CD4-positive, alpha-beta T cell (primary cell): ENCODE measurements at regions not wholly inside any gene's neighbourhood (a gene's known extent, or its start where the extent isn't known, plus 50 kb on each side); places are given as distances from the start of the nearest gene placed in this dataset.
A peak's percentile ranks its signal among the peaks of the same experiment; 100 is the strongest.

ENCODE experiments used
- ATAC-seq: fragments of 200-7000 bp; cut with Tn5 transposase; one replicate; pipeline ENCODE4 v1.10.0; 2022; ENCODE audit warnings: mild to moderate bottlenecking; ENCODE audit not compliant: poor library complexity
- CTCF ChIA-PET: fragments of 350-600 bp; sonication (Branson Sonifier 250); formaldehyde crosslinking; loops from one replicate; lab custom pipeline; 2021; ENCODE audit warnings: antibody characterized with exemption, inconsistent platforms; lab: Charles Lee
- POLR2A ChIA-PET: fragments of 350-600 bp; sonication (Branson Sonifier 250); formaldehyde crosslinking; loops from one replicate; lab custom pipeline; 2021; ENCODE audit warnings: antibody characterized with exemption, inconsistent platforms; lab: Charles Lee
- DNase-seq, 14 experiments: peaks; one replicate each; pipeline ENCODE4 v3.0.0-alpha.2; 2013 to 2020; ENCODE audit warnings: mixed read lengths in 2 of 14
- H3K27ac ChIP-seq, 2 donors: one replicate each; pipeline versions ENCODE4 v1.5.1 to v1.7.0; 2013; ENCODE audit warnings: low read length in 2 of 2, low read depth in 1 of 2, mild to moderate bottlenecking in 1 of 2
- H3K27me3 ChIP-seq, 2 experiments: 1 replicate in 1 of 2; 2 replicates in 1 of 2; pipeline versions ENCODE4 v1.6.1 to v1.7.0; 2013; ENCODE audit warnings: low read length in 2 of 2, control low read depth in 1 of 2, mild to moderate bottlenecking in 1 of 2, moderate library complexity in 1 of 2; ENCODE audit not compliant: insufficient read depth in 2 of 2, control insufficient read depth in 1 of 2
- H3K36me3 ChIP-seq: one replicate; pipeline ENCODE4 v1.6.1; 2013; ENCODE audit warnings: low read length, control low read depth; ENCODE audit not compliant: insufficient read depth
- H3K4me1 ChIP-seq: one replicate; pipeline ENCODE4 v1.6.1; 2013; ENCODE audit warnings: low read length, control low read depth; ENCODE audit not compliant: insufficient read depth
- H3K4me3 ChIP-seq: one replicate; pipeline ENCODE4 v1.5.1; 2013; ENCODE audit warnings: mild to moderate bottlenecking, low read length, moderate library complexity
- H3K9me3 ChIP-seq, 2 experiments: 1 replicate in 1 of 2; 2 replicates in 1 of 2; pipeline versions ENCODE4 v1.6.1 to v1.7.0; 2013; ENCODE audit warnings: low read length in 2 of 2, mild to moderate bottlenecking in 2 of 2, control low read depth in 1 of 2, moderate library complexity in 1 of 2; ENCODE audit not compliant: control insufficient read depth in 1 of 2, insufficient read depth in 1 of 2
- H3K27ac Mint-ChIP-seq: one replicate; pipeline ENCODE4 v1.8.0; 2020; ENCODE audit warnings: mixed read lengths
- H3K27me3 Mint-ChIP-seq: one replicate; pipeline ENCODE4 v1.8.0; 2021; ENCODE audit warnings: mixed read lengths
- H3K36me3 Mint-ChIP-seq: one replicate; pipeline ENCODE4 v1.8.0; 2021; ENCODE audit warnings: low read depth, mixed read lengths
- H3K4me1 Mint-ChIP-seq: one replicate; pipeline ENCODE4 v1.8.0; 2021; ENCODE audit warnings: low read depth, mixed read lengths
- H3K4me3 Mint-ChIP-seq: one replicate; pipeline ENCODE4 v1.8.0; 2020; ENCODE audit warnings: mild to moderate bottlenecking, mixed read lengths
- H3K9me3 Mint-ChIP-seq: one replicate; pipeline ENCODE4 v1.8.0; 2020; ENCODE audit warnings: mixed read lengths
- CTCF ChIP-seq: fragments of 200-600 bp; IDR thresholded peaks from one replicate; pipeline ENCODE4 v1.8.0; 2022; ENCODE audit warnings: antibody characterized with exemption, mild to moderate bottlenecking
- intact Hi-C, 2 experiments: fragments of 100-400 bp; cut with DNase I in 1 of 2; cut with micrococcal nuclease in 1 of 2; formaldehyde crosslinking; loops; one replicate each; pipeline versions ENCODE4 v1.15.1 to v1.9.0; 2023 to 2025; cut with DNase I, micrococcal nuclease

- Histone ChIP-seq H3K27ac (no peak overlapping the region), H3K4me1 (no peaks in the 10 kb centered on the region), H3K9me3 (peaks cover 0 to 6% of the 10 kb centered on the region in 2 experiments), H3K36me3 (no peaks in the 10 kb centered on the region), H3K27me3 (no peaks in the 10 kb centered on the region), H3K4me3 (no peak overlapping the region)
- intact Hi-C loops: no loop called here
- CTCF ChIA-PET: no interaction called here
- H3K4me1 Mint-ChIP-seq: no peaks in the 10 kb centered on the region
- H3K4me3 Mint-ChIP-seq: no peak overlapping the region
- no peak for TF ChIP-seq CTCF
- no peaks in the 10 kb centered on the region for H3K9me3 Mint-ChIP-seq
- POLR2A ChIA-PET: no interaction called here
- peak in 1 of 14 experiments; percentile 27 for DNase-seq
- no peak for ATAC-seq
- peaks cover 13% of the 10 kb centered on the region for H3K27me3 Mint-ChIP-seq
- no peaks in the 10 kb centered on the region for H3K36me3 Mint-ChIP-seq
- no peak overlapping the region for H3K27ac Mint-ChIP-seq
These were observed 461.8 kb downstream of the BRD1 start for GRCh38 chr22:49365910-49366309.

- ChIA-PET POLR2A (no interaction called here), CTCF (no interaction called here)
- peaks cover 0 to 6% of the 10 kb centered on the region in 2 experiments for H3K9me3 ChIP-seq
- H3K27ac ChIP-seq: no peak overlapping the region
- intact Hi-C loops: no loop called here
- DNase-seq (no peak), ATAC-seq (no peak)
- Mint-ChIP-seq H3K4me3 (no peak overlapping the region), H3K36me3 (no peaks in the 10 kb centered on the region), H3K27me3 (peaks cover 8% of the 10 kb centered on the region), H3K27ac (no peak overlapping the region), H3K9me3 (no peaks in the 10 kb centered on the region), H3K4me1 (no peaks in the 10 kb centered on the region)
- no peaks in the 10 kb centered on the region for H3K4me1 ChIP-seq
- no peak for TF ChIP-seq CTCF
- H3K27me3 ChIP-seq: no peaks in the 10 kb centered on the region
- H3K36me3 ChIP-seq: no peaks in the 10 kb centered on the region
- no peak overlapping the region for H3K4me3 ChIP-seq
These were observed 462.4 kb downstream of the BRD1 start for GRCh38 chr22:49365191-49365837.

GRCh38 chr22:49364398-49364797 lies 463.3 kb downstream of the BRD1 start:
- TF ChIP-seq CTCF: no peak
- intact Hi-C loops: no loop called here
- CTCF ChIA-PET: no interaction called here
- H3K9me3 ChIP-seq: peaks cover 0 to 6% of the 10 kb centered on the region in 2 experiments
- H3K27ac ChIP-seq: no peak overlapping the region
- H3K9me3 Mint-ChIP-seq: no peaks in the 10 kb centered on the region
- H3K4me3 ChIP-seq: no peak overlapping the region
- H3K27me3 Mint-ChIP-seq: peaks cover 8% of the 10 kb centered on the region
- H3K4me1 Mint-ChIP-seq: no peaks in the 10 kb centered on the region
- H3K4me3 Mint-ChIP-seq: no peak overlapping the region
- H3K36me3 ChIP-seq: no peaks in the 10 kb centered on the region
- H3K27me3 ChIP-seq: no peaks in the 10 kb centered on the region
- DNase-seq: no peak
- no peaks in the 10 kb centered on the region for H3K36me3 Mint-ChIP-seq
- POLR2A ChIA-PET: no interaction called here
- no peaks in the 10 kb centered on the region for H3K4me1 ChIP-seq
- no peak for ATAC-seq
- no peak overlapping the region for H3K27ac Mint-ChIP-seq
